HG03064 (cell line): ENCODE measurements at regions not wholly inside any gene's neighbourhood (a gene's known extent, or its start where the extent isn't known, plus 50 kb on each side); places are given as distances from the start of the nearest gene placed in this dataset.
A peak's percentile ranks its signal among the peaks of the same experiment; 100 is the strongest.

Source experiments
- ATAC-seq: cut with Tn5 transposase; IDR thresholded peaks from one replicate; pipeline ENCODE4 v1.9.1; 2021; ENCODE audit warnings: low read depth; ENCODE audit not compliant: unreplicated experiment

DNA sequence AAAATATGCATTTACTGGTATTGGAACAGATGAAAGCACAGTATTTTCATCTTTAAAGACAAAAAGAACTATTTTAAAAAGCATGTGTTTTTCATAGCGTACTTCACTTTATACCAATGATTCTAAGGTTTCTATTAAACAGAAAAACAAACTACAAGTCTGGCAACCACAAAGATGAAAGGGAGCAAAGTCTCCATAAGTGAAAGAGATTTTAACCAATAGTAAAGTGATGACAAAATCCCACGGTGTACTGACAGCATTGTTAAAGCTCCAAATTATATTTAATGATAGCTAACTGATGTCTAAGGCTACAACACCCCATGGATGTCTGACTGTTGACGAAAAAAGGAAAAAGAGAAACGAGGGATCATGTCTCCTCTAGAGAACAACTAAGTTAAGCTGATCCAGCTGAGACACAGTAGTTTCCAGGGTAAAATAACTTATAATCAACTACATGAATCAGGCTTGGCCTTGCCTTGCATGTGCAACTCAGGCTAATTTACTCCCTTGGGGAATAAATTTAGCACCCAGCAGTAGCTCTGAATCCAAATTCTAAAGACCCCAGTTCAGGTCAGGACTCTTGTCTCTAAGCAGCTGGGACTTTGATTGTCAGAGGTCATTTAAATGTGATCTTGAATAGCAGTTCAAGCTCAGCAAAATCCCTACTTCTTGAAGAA, 56.0 kb upstream of the TAB2 start:
- no peak for ATAC-seq

DNA sequence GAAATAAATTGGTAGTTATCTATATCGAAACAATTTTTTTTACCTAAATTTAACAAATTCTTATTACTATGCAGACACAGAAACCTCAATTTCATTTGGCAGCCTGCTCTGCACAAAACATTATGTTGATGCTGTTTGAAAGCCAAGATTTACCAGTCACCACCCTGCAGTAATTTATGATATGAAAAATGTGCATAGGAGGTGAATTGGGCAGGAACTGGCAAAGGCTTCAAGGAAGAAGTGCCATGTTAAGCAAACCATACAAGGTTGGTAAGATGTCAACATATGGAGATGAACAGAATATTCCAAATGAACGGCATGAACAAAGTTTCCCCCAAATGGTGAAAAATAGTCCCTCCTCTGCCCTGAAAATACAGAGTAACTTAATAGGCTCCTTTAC, 54.2 kb upstream of the TAB2 start:
- ATAC-seq, result no peak

GRCh38 chr6:149264629-149265028, 52.9 kb upstream of the TAB2 start:
- no peak for ATAC-seq

DNA sequence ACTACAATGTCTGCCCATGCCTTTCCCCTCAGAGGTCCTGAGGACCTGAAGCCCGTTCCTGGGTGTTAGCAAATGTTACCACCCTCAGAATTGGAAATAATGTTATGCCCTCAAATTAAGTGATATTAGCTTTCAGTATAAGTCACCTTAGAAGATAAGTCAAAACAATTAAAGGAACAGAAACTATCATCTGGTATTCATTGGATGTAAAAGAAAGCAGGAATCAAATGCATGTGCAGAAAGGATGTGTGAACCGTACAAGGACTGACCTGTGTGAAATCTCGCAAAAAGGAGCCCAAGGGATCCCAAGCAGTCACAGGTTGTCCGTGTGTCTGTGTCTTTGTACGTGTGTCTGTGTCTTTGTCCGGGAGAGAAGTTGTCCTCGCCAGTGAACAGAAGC, 51.6 kb upstream of the TAB2 start:
- no peak for ATAC-seq

GRCh38 chr6:149266659-149267058, 50.9 kb upstream of the TAB2 start:
- peak; percentile 74 for ATAC-seq

DNA sequence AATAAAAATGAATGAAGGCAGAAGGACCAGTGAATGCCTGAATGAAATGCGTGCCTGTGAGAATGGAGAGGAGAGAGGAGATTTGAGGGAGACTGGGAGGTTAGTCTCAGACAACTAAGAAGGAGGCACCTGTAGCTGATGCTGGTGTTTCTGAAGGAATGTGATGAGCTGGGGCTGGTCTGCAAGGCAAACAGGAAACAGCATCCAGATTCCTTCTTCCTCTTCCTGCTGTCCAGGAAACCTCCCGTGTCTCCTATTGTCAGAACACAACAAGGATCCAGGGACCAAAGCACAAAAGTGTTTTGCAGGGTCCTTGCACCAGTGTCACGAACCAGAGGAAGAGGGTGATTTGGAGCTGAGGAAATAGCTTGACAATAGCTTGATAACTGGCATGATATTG, 50.4 kb upstream of the TAB2 start:
- no peak for ATAC-seq

DNA sequence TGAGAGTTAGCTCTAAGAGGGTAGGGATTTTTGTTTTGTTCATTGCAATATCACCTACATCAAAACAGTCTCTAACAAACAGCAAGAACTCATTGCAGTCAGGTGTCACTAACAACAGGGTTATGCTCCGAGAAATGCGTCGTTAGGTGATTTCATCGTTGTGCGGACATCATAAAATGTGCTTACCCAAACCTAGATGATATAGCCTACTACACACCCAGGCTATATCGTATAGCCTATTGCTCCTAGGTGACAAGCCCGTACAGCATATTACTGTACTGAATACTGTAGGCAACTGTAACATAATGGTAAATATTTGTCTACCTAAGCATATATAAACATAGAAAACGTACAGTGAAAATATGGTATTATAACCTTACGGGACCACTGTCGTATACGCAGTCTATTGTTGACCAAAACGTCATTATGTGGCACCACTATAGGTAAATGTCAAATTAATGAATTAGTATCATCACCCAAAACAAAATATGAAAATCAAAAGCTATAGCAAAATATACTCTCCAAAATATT, 49.9 kb upstream of the TAB2 start:
- ATAC-seq, result no peak
